H1 (cell line): ENCODE measurements at regions not wholly inside any gene's neighbourhood (a gene's known extent, or its start where the extent isn't known, plus 50 kb on each side); places are given as distances from the start of the nearest gene placed in this dataset.

Experiments used
- CTCF ChIA-PET: fragments of 300-600 bp; sonication (Branson Sonifier 250); formaldehyde crosslinking; loops from one replicate; lab custom pipeline; 2021; ENCODE audit not compliant: partially characterized antibody; lab: Charles Lee
- POLR2A ChIA-PET: fragments of 300-600 bp; sonication (Branson Sonifier 250); formaldehyde crosslinking; loops from one replicate; lab custom pipeline; 2021; ENCODE audit warnings: inconsistent platforms; ENCODE audit not compliant: partially characterized antibody; lab: Charles Lee
- DNase-seq, 2 experiments: peaks; one replicate each; pipeline versions ENCODE4 v3.0.0 to v3.0.0-alpha.2; 2010 to 2022; ENCODE audit warnings: low spot score in 2 of 2, low read depth in 1 of 2, mixed read lengths in 1 of 2
- FAIRE-seq: peaks from 2 replicates; lab custom pipeline; 2011; peaks lifted over from hg19 to GRCh38; lab: Jason Lieb, UNC
- H2AFZ ChIP-seq: 2 replicates; pipeline ENCODE4 v1.8.1; 2012; ENCODE audit warnings: low read length, inconsistent platforms
- H2AK5ac ChIP-seq: 2 replicates; pipeline ENCODE4 v1.6.1; 2013; ENCODE audit warnings: low read depth, low read length
- H2BK120ac ChIP-seq: replicated peaks from 2 replicates; pipeline ENCODE3; 2013; ENCODE audit warnings: low read depth, low read length, inconsistent platforms
- H2BK12ac ChIP-seq: 2 replicates; pipeline ENCODE4 v1.6.1; 2013; ENCODE audit warnings: low read depth, low read length
- H2BK15ac ChIP-seq: 2 replicates; pipeline ENCODE4 v1.6.1; 2013; ENCODE audit warnings: low read length
- H2BK20ac ChIP-seq: 2 replicates; pipeline ENCODE4 v1.6.1; 2013; ENCODE audit warnings: low read length
- H2BK5ac ChIP-seq: 2 replicates; pipeline ENCODE4 v1.6.1; 2013; ENCODE audit warnings: low read depth, low read length
- H3K14ac ChIP-seq: 2 replicates; pipeline ENCODE4 v1.6.1; 2013; ENCODE audit warnings: inconsistent platforms; ENCODE audit not compliant: insufficient read length
- H3K18ac ChIP-seq: 2 replicates; pipeline ENCODE4 v1.6.1; 2013; ENCODE audit warnings: low read length; ENCODE audit errors: extremely low read depth
- H3K23ac ChIP-seq: 2 replicates; pipeline ENCODE4 v1.6.1; 2013; ENCODE audit warnings: inconsistent platforms; ENCODE audit not compliant: insufficient read length
- H3K23me2 ChIP-seq: 2 replicates; pipeline ENCODE4 v1.6.1; 2013; ENCODE audit warnings: low read depth, low read length
- H3K27ac ChIP-seq: 2 replicates; pipeline ENCODE4 v1.6.1; 2011; ENCODE audit warnings: low read depth, low read length, inconsistent platforms
- H3K27me3 ChIP-seq, 4 experiments: replicated peaks in 1 of 4; 1 replicate in 1 of 4; 2 replicates in 3 of 4; pipeline versions ENCODE4 v1.6.1 to v1.8.1; 2011 to 2013; ENCODE audit warnings: low read length in 3 of 4, mild to moderate bottlenecking in 3 of 4, inconsistent platforms in 2 of 4, mixed read lengths in 2 of 4, moderate library complexity in 1 of 4; ENCODE audit not compliant: control insufficient read depth in 3 of 4, insufficient read depth in 3 of 4; ENCODE audit errors: extremely low read depth in 1 of 4
- H3K36me3 ChIP-seq, 4 experiments: 2 replicates each; pipeline versions ENCODE4 v1.6.1 to v1.8.1; 2011 to 2013; ENCODE audit warnings: mild to moderate bottlenecking in 4 of 4, low read length in 3 of 4, moderate library complexity in 2 of 4, control low read depth in 1 of 4, inconsistent platforms in 1 of 4; ENCODE audit not compliant: insufficient read depth in 4 of 4, control insufficient read depth in 2 of 4
- H3K4ac ChIP-seq: replicated peaks from 2 replicates; pipeline ENCODE3; 2013; ENCODE audit warnings: low read length, low read depth, mixed read lengths, inconsistent platforms; ENCODE audit not compliant: insufficient read length
- H3K4me1 ChIP-seq, 4 experiments: replicated peaks in 1 of 4; 1 replicate in 1 of 4; 2 replicates in 3 of 4; pipeline versions ENCODE4 v1.6.1 to v1.8.1; 2011 to 2013; ENCODE audit warnings: low read length in 3 of 4, inconsistent platforms in 2 of 4, mixed read lengths in 1 of 4; ENCODE audit not compliant: insufficient read depth in 4 of 4, control insufficient read depth in 3 of 4
- H3K4me2 ChIP-seq, 2 experiments: 2 replicates each; pipeline versions ENCODE4 v1.6.1 to v1.8.1; 2011 to 2013; ENCODE audit warnings: low read depth in 2 of 2, low read length in 2 of 2, control low read depth in 1 of 2, inconsistent platforms in 1 of 2, mild to moderate bottlenecking in 1 of 2; ENCODE audit not compliant: insufficient read depth in 1 of 2
- H3K4me3 ChIP-seq, 4 experiments: fragments of 200-600, 300-600 bp in 1 of 4; sonication (generic), shearing (Covaris generic), sonication (Bioruptor Twin) in 1 of 4; 2 replicates each; pipeline versions ENCODE4 v1.5.1 to v1.8.1; 2011 to 2016; ENCODE audit warnings: low read length in 4 of 4, low read depth in 3 of 4, control low read depth in 2 of 4, inconsistent platforms in 2 of 4, mild to moderate bottlenecking in 2 of 4, mixed read lengths in 1 of 4, moderate library complexity in 1 of 4; ENCODE audit not compliant: insufficient read depth in 2 of 4; ENCODE audit errors: extremely low read depth in 1 of 4
- H3K56ac ChIP-seq: replicated peaks from 2 replicates; pipeline ENCODE3; 2013; ENCODE audit warnings: low read depth, mild to moderate bottlenecking, mixed read lengths, low read length, inconsistent platforms; ENCODE audit not compliant: insufficient read length
- H3K79me1 ChIP-seq: 2 replicates; pipeline ENCODE4 v1.6.1; 2013; ENCODE audit warnings: low read depth, low read length, control low read depth
- H3K79me2 ChIP-seq, 2 experiments: 2 replicates each; pipeline versions ENCODE4 v1.6.1 to v1.8.1; 2012 to 2013; ENCODE audit warnings: low read length in 2 of 2, mild to moderate bottlenecking in 2 of 2, inconsistent platforms in 1 of 2; ENCODE audit not compliant: insufficient read depth in 2 of 2, control insufficient read depth in 1 of 2
- H3K9ac ChIP-seq, 4 experiments: replicated peaks in 1 of 4; 1 replicate in 1 of 4; 2 replicates in 3 of 4; pipeline versions ENCODE4 v1.6.1 to v1.8.1; 2011 to 2013; ENCODE audit warnings: low read depth in 3 of 4, low read length in 3 of 4, control low read depth in 2 of 4, mild to moderate bottlenecking in 2 of 4, moderate library complexity in 2 of 4, inconsistent platforms in 1 of 4; ENCODE audit errors: extremely low read depth in 1 of 4
- H3K9me3 ChIP-seq, 2 experiments: 2 replicates each; pipeline versions ENCODE4 v1.6.1 to v1.8.1; 2012 to 2013; ENCODE audit warnings: mild to moderate bottlenecking in 2 of 2, moderate library complexity in 2 of 2, control low read depth in 1 of 2, inconsistent platforms in 1 of 2, low read depth in 1 of 2, low read length in 1 of 2, mixed read lengths in 1 of 2; ENCODE audit not compliant: insufficient read depth in 2 of 2
- H4K20me1 ChIP-seq, 2 experiments: replicated peaks in 1 of 2; 2 replicates each; pipeline versions ENCODE3 to v1.8.1; 2011 to 2013; ENCODE audit warnings: inconsistent platforms in 2 of 2, low read length in 2 of 2, mild to moderate bottlenecking in 1 of 2; ENCODE audit not compliant: insufficient read depth in 2 of 2, control insufficient read depth in 1 of 2
- H4K5ac ChIP-seq: 2 replicates; pipeline ENCODE4 v1.6.1; 2013; ENCODE audit warnings: low read length, low read depth, mixed read lengths, inconsistent platforms; ENCODE audit not compliant: insufficient read length
- H4K8ac ChIP-seq: 2 replicates; pipeline ENCODE4 v1.8.0; 2013; ENCODE audit warnings: mild to moderate bottlenecking, moderate library complexity, low read length, inconsistent platforms; ENCODE audit not compliant: insufficient read depth; ENCODE audit errors: extremely low read depth
- H4K91ac ChIP-seq: replicated peaks from 2 replicates; pipeline ENCODE3; 2013; ENCODE audit warnings: low read length, mixed read lengths, inconsistent platforms; ENCODE audit not compliant: insufficient read length
- JUN ChIP-seq: IDR thresholded peaks from 2 replicates; pipeline ENCODE4 v1.6.1; 2011; ENCODE audit warnings: low read depth, mild to moderate bottlenecking, improper control_type of control experiment, low read length
- MAX ChIP-seq: IDR thresholded peaks from 2 replicates; pipeline ENCODE4 v1.6.1; 2012; ENCODE audit warnings: inconsistent platforms
- SAP30 ChIP-seq: fragments of 300-600 bp; sonication (generic); IDR thresholded peaks from 2 replicates; pipeline ENCODE4 v1.7.1; 2012; ENCODE audit warnings: low read length, moderate library complexity, mild to moderate bottlenecking, inconsistent platforms; ENCODE audit not compliant: insufficient read depth, insufficient replicate concordance
- SP1 ChIP-seq: IDR thresholded peaks from 2 replicates; pipeline ENCODE4 v1.6.1; 2011; ENCODE audit warnings: low read depth, low read length
- SP2 ChIP-seq: IDR thresholded peaks from 2 replicates; pipeline ENCODE4 v1.6.1; 2012; ENCODE audit warnings: mild to moderate bottlenecking, low read length, inconsistent platforms
- WGBS, 2 experiments: shearing (Covaris generic) in 1 of 2; methylation state at CpG; one replicate each; pipeline versions ENCODE4 v1.1.6 to v1.1.7; 2013 to 2015; ENCODE audit warnings: low lambda C conversion rate in 2 of 2, mixed read lengths in 2 of 2, inconsistent platforms in 1 of 2, low coverage in 1 of 2, missing lambda C conversion rate in 1 of 2; ENCODE audit not compliant: insufficient replicate concordance in 2 of 2, insufficient coverage in 1 of 2, insufficient read length in 1 of 2; ENCODE audit errors: extremely low coverage in 1 of 2, missing lambda C conversion rate in 1 of 2; 5-methylcytosine and 5-hydroxymethylcytosine counted together

GRCh38 chr1:115456441-115456961 is 118.5 kb upstream of the NGF start:
- Histone ChIP-seq H4K5ac (no peak overlapping the region), H3K9me3 (no peaks in the 10 kb centered on the region), H3K4me1 (no peaks in the 10 kb centered on the region), H2BK5ac (no peak overlapping the region), H3K79me1 (no peaks in the 10 kb centered on the region), H4K91ac (no peak overlapping the region), H3K27ac (no peak overlapping the region), H2BK120ac (no peak overlapping the region), H3K4me2 (no peak overlapping the region), H4K20me1 (no peaks in the 10 kb centered on the region), H3K79me2 (no peaks in the 10 kb centered on the region), H3K4ac (no peak overlapping the region), H3K27me3 (no peaks in the 10 kb centered on the region), H3K56ac (no peak overlapping the region), H2AFZ (no peak overlapping the region), H3K9ac (no peak overlapping the region), H3K23me2 (no peaks in the 10 kb centered on the region; the same call in 1 of the 2 replicates), H3K18ac (no peak overlapping the region), H2AK5ac (no peak overlapping the region), H3K4me3 (no peak overlapping the region), H3K14ac (no peak overlapping the region), H2BK20ac (no peak overlapping the region), H2BK15ac (no peak overlapping the region), H3K36me3 (no peaks in the 10 kb centered on the region), H4K8ac (no peak overlapping the region), H2BK12ac (no peak overlapping the region), H3K23ac (no peak overlapping the region)
- FAIRE-seq (no peak), DNase-seq (no peak)
- ChIA-PET POLR2A (no interaction called here), CTCF (interaction anchor here (0.7 to 3.2 kb wide), 4 partner anchors 10 to 315 kb away, joined by 4 to 18 read pairs (median 6); no protein-coding TSS in a partner anchor)
- TF ChIP-seq SP1 = no peak
- TF ChIP-seq SAP30 = no peak
- TF ChIP-seq SP2 = no peak
- TF ChIP-seq JUN = no peak
- TF ChIP-seq MAX = no peak
- 89% methylated on average over 11 of the region's 11 CpGs; no CpG with 5 or more reads in 1 of the 2 experiments for WGBS, 2 experiments
